Adrenal gland (tissue), 5 donors: ENCODE measurements at regions not wholly inside any gene's neighbourhood (a gene's known extent, or its start where the extent isn't known, plus 50 kb on each side); places are given as distances from the start of the nearest gene placed in this dataset.

Source experiments
- CTCF ChIP-seq, 6 experiments: fragments of 450-650 bp in 4 of 6; fragments of 200-600 bp in 2 of 6; sonication (generic) in 1 of 6; IDR thresholded peaks; 1 replicate in 5 of 6; 2 replicates in 1 of 6; pipeline versions ENCODE4 v1.5.1 to v1.8.0; 2016 to 2021; ENCODE audit warnings: antibody characterized with exemption in 6 of 6, mild to moderate bottlenecking in 2 of 6, moderate library complexity in 1 of 6
- POLR2A ChIP-seq, 2 donors: fragments of 450-650 bp; IDR thresholded peaks; one replicate each; pipeline ENCODE4 v1.6.1; 2017; ENCODE audit warnings: antibody characterized with exemption in 2 of 2, mild to moderate bottlenecking in 2 of 2, moderate library complexity in 1 of 2
- donor health status: DM: no; HTN: no; CAD: no.

- no peak for TF ChIP-seq POLR2A (IDR thresholded peaks at IDR 0.05)
- no peak for TF ChIP-seq CTCF (IDR thresholded peaks at IDR 0.05)
Observed at GRCh38 chr3:39727415-39727814, 82.0 kb upstream of the MYRIP start.
